ENCODE measurements at regions not wholly inside any gene's neighbourhood (a gene's known extent, or its start where the extent isn't known, plus 50 kb on each side); places are given as distances from the start of the nearest gene placed in this dataset.

GRCh38 chr4:165700855-165701254 lies 172.2 kb upstream of the TLL1 start:
- TF ChIP-seq ZFX (IDR thresholded peaks at IDR 0.05) (no peak), CTCF (conservative IDR thresholded peaks at IDR 0.05) (peak; percentile 38)
- no peak overlapping the region for H3K27ac ChIP-seq

GRCh38 chr4:165707128-165707527 lies 165.9 kb upstream of the TLL1 start:
- H3K27ac ChIP-seq, result no peak overlapping the region
- TF ChIP-seq ZFX (IDR thresholded peaks at IDR 0.05) (no peak), CTCF (conservative IDR thresholded peaks at IDR 0.05) (no peak)

GRCh38 chr4:165709516-165709915 lies 163.5 kb upstream of the TLL1 start:
- peak overlapping the region; percentile 53 for H3K27ac ChIP-seq
- no peak for TF ChIP-seq ZFX (IDR thresholded peaks at IDR 0.05)
- TF ChIP-seq CTCF (conservative IDR thresholded peaks at IDR 0.05), result no peak

GRCh38 chr4:165709973-165710526 lies 163.0 kb upstream of the TLL1 start:
- TF ChIP-seq CTCF (conservative IDR thresholded peaks at IDR 0.05) (no peak), ZFX (IDR thresholded peaks at IDR 0.05) (no peak)
- H3K27ac ChIP-seq, result peak overlapping the region; percentile 53

GRCh38 chr4:165711436-165711835 lies 161.6 kb upstream of the TLL1 start:
- TF ChIP-seq CTCF (conservative IDR thresholded peaks at IDR 0.05) (no peak), ZFX (IDR thresholded peaks at IDR 0.05) (no peak)

GRCh38 chr4:165711912-165712311 lies 161.1 kb upstream of the TLL1 start:
- H3K27ac ChIP-seq, result no peak overlapping the region
- TF ChIP-seq ZFX (IDR thresholded peaks at IDR 0.05), result no peak
- no peak for TF ChIP-seq CTCF (conservative IDR thresholded peaks at IDR 0.05)

More at GRCh38 chr4:165711436-165711835, 161.6 kb upstream of the TLL1 start:
- H3K27ac ChIP-seq, result no peak overlapping the region

GRCh38 chr4:165714650-165715049 lies 158.4 kb upstream of the TLL1 start:
- no peak overlapping the region for H3K27ac ChIP-seq
- TF ChIP-seq CTCF (conservative IDR thresholded peaks at IDR 0.05) (no peak), ZFX (IDR thresholded peaks at IDR 0.05) (no peak)
